Testis (tissue), 2 donors: ENCODE measurements at regions not wholly inside any gene's neighbourhood (a gene's known extent, or its start where the extent isn't known, plus 50 kb on each side); places are given as distances from the start of the nearest gene placed in this dataset.
"Not testable (repeated sequence)": the region's sequence is repeated elsewhere in the genome, so short reads cannot be mapped to it uniquely, and the experiment has no call there.

Experiments used
- DNase-seq: peaks from one replicate; pipeline ENCODE4 v3.0.0-alpha.2; 2019
- H3K27ac ChIP-seq, 2 donors: fragments of 200-600 bp; sonication (generic); one replicate each; pipeline ENCODE4 v1.5.1; 2019
- H3K27me3 ChIP-seq: fragments of 200-600 bp; sonication (generic); one replicate; pipeline ENCODE4 v1.5.1; 2019
- H3K36me3 ChIP-seq: fragments of 200-600 bp; sonication (generic); one replicate; pipeline ENCODE4 v1.5.1; 2017; ENCODE audit warnings: low read depth; ENCODE audit errors: missing control alignments
- H3K4me1 ChIP-seq: fragments of 200-600 bp; sonication (generic); one replicate; pipeline ENCODE4 v1.5.1; 2019
- H3K4me3 ChIP-seq, 2 donors: fragments of 200-600 bp; sonication (generic); one replicate each; pipeline ENCODE4 v1.5.1; 2017 to 2019
- H3K9me3 ChIP-seq: fragments of 200-600 bp; sonication (generic); one replicate; pipeline ENCODE4 v1.5.1; 2017
- POLR2A ChIP-seq: fragments of 450-650 bp; IDR thresholded peaks from one replicate; pipeline ENCODE4 v1.6.1; 2017; ENCODE audit warnings: antibody characterized with exemption, mild to moderate bottlenecking, moderate library complexity
- WGBS, 2 donors: methylation state at CpG; one replicate each; pipeline ENCODE4 v1.1.5; 2018; 5-methylcytosine and 5-hydroxymethylcytosine counted together
- intact Hi-C: fragments of 100-400 bp; cut with DNase I; formaldehyde crosslinking; loops from one replicate; pipeline ENCODE4 v1.15.1; 2023; ENCODE audit warnings: low total_unique reads
- TF ChIP-seq, protein P1 (sequence below), 3 experiments: fragments of 450-650 bp in 2 of 3; fragments of 200-600 bp in 1 of 3; sonication (generic) in 1 of 3; IDR thresholded peaks; one replicate each; pipeline ENCODE4 v1.5.1; 2016 to 2019; ENCODE audit warnings: antibody characterized with exemption in 3 of 3, mild to moderate bottlenecking in 2 of 3, moderate library complexity in 1 of 3

DNA sequence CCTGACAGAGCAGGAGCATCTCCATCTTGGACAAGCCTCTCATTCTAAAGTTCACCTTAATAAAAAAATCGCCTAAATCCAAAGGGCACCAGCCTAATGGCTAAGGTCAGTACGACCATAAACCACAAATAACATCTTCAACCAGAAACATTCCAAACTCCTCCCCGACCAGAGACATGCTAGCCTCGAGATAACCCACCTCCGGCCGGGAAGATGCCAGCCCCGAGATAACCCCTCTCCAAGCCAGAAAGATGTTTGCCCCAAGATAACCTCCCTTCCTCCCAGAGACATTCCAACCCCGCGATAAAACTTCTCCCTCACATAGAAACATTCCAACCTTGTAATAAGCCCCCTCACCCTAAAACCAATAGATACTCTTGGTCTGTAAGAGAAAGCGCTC is 86.8 kb upstream of the PKP2 start:
- no peaks in the 10 kb centered on the region for H3K4me1 ChIP-seq
- H3K27ac ChIP-seq, result no peak overlapping the region
- no peaks in the 10 kb centered on the region for H3K9me3 ChIP-seq
- TF ChIP-seq POLR2A, result no peak
- TF ChIP-seq, protein P1, sequence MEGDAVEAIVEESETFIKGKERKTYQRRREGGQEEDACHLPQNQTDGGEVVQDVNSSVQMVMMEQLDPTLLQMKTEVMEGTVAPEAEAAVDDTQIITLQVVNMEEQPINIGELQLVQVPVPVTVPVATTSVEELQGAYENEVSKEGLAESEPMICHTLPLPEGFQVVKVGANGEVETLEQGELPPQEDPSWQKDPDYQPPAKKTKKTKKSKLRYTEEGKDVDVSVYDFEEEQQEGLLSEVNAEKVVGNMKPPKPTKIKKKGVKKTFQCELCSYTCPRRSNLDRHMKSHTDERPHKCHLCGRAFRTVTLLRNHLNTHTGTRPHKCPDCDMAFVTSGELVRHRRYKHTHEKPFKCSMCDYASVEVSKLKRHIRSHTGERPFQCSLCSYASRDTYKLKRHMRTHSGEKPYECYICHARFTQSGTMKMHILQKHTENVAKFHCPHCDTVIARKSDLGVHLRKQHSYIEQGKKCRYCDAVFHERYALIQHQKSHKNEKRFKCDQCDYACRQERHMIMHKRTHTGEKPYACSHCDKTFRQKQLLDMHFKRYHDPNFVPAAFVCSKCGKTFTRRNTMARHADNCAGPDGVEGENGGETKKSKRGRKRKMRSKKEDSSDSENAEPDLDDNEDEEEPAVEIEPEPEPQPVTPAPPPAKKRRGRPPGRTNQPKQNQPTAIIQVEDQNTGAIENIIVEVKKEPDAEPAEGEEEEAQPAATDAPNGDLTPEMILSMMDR (IDR thresholded peaks at IDR 0.05), result no peak
- peak overlapping the region in 1 of 2 donors; percentile 3 for H3K4me3 ChIP-seq
- intact Hi-C loops, result no loop called here
- no peaks in the 10 kb centered on the region for H3K27me3 ChIP-seq
- 8 to 11% methylated on average over 10 of the region's 10 CpGs for WGBS, 2 donors
- DNase-seq, result no peak
- H3K36me3 ChIP-seq, result no peaks in the 10 kb centered on the region

DNA sequence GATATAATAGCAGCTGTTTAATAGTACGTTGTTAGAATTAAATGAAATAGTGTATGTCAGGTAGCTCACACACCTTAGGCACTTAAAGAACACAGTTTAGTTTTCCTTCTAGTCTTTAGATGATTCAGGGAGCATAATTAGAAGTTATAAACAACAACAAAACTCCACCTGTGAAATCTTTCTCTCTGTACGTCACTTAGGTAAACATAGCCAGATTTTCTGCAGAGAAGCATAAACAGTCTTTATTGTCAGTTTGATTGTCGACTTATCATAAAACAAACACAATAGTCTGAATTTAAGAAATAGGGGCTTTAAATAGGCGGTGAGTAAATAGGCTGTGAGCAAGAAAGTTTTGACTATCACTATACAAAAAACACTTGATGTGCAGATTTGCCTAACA is 84.6 kb upstream of the PKP2 start:
- Histone ChIP-seq H3K4me3 (no peak overlapping the region), H3K27ac (no peak overlapping the region), H3K27me3 (no peaks in the 10 kb centered on the region), H3K4me1 (no peaks in the 10 kb centered on the region), H3K9me3 (no peaks in the 10 kb centered on the region), H3K36me3 (no peaks in the 10 kb centered on the region)
- TF ChIP-seq POLR2A, result no peak
- TF ChIP-seq, protein P1 (IDR thresholded peaks at IDR 0.05), result no peak
- WGBS, 2 donors, result 76 to 88% methylated on average over 4 of the region's 4 CpGs
- intact Hi-C loops, result no loop called here
- DNase-seq, result no peak

DNA sequence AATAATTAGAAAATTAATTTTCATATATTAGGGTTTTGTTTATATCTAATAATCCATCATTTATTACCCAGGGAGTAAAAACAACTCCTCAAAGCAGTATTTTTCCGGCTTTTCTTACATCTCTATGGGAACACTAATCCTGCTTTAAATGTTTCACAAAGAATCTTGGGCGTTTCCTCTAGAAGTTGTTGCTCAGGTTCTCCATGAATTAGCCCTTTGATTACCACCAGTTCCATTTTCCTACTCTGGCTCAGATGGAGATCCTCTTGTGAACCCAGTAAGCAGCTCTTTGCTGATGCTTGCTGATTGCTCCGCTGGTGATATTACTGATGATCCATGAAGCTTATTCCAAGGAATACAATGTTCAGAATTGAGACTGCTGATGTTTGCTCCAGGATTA is 78.5 kb upstream of the PKP2 start:
- WGBS, 2 donors, result 92 to 94% methylated on average over 3 of the region's 3 CpGs
- no peak for TF ChIP-seq POLR2A
- TF ChIP-seq, protein P1 (IDR thresholded peaks at IDR 0.05), result no peak
- Histone ChIP-seq H3K27ac (no peak overlapping the region), H3K36me3 (no peaks in the 10 kb centered on the region), H3K4me3 (no peak overlapping the region), H3K9me3 (no peaks in the 10 kb centered on the region), H3K4me1 (no peaks in the 10 kb centered on the region), H3K27me3 (no peaks in the 10 kb centered on the region)
- intact Hi-C loops, result no loop called here
- no peak for DNase-seq

DNA sequence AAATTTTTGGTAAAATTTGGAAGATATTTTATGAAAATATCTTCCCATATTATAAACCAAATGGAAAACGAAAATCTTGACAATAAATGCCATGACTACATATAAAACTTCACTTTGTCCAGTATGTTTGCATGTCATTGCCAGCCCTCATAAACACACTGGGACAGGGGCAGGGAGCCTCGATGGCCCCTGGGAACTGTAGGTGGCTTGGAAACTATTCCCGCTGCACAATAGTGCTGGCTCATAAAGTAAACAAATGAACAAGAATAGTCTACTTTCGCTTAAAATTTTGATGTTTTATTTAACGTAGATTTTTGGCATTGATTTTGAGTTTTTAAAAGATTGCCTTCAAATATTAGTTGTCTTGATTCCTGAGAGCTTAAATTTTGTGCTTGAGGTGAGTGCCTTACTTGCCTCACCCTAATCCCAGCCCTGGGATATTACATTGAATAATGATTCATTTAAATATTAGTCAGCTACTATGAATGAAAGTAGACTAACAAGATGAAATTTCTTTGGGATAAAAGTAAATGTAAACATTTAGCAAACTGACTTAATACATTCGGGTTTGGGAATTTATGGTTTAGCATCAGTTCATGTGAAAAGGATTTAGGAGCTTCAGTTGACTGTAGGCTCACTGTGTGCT is 74.0 kb upstream of the PKP2 start:
- no peaks in the 10 kb centered on the region for H3K9me3 ChIP-seq
- TF ChIP-seq, protein P1 (IDR thresholded peaks at IDR 0.05), result no peak
- no peak for TF ChIP-seq POLR2A
- DNase-seq, result no peak
- H3K27ac ChIP-seq, result no peak overlapping the region
- H3K4me1 ChIP-seq, result no peaks in the 10 kb centered on the region
- intact Hi-C loops, result no loop called here
- H3K36me3 ChIP-seq, result no peaks in the 10 kb centered on the region
- no peak overlapping the region for H3K4me3 ChIP-seq
- H3K27me3 ChIP-seq, result no peaks in the 10 kb centered on the region
- WGBS, 2 donors, result 84 to 89% methylated on average over 6 of the region's 6 CpGs

DNA sequence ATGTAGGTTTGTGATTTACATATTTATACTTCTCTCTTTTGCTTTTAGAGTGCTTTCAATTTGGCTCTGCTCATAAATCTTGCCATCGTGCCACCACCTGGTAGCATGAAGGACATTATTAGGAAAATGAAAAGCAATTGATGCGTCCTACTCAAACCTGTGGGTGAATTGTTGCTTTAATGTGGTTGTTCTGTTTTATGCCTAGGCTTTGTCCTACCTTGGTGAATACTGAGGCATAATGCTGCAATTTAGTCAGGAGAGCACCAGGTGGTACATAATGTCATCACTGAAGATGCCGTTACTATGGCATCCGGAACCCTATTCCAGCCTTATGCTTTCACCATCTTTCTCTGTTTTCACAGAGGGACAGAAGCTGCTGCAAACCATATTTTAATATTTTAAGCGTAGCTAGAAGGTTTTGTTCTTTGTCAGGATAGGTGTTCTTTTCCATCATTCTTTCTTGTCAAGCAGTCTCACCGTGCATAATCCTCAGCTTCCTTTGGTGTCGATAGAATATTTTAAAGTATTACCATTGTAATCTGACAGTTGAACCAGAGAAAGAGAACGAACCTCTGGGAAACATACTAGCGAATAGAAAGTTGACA is 68.5 kb upstream of the PKP2 start:
- no peak for DNase-seq
- Histone ChIP-seq H3K27ac (no peak overlapping the region), H3K36me3 (no peaks in the 10 kb centered on the region), H3K27me3 (no peaks in the 10 kb centered on the region), H3K4me1 (no peaks in the 10 kb centered on the region), H3K4me3 (no peak overlapping the region), H3K9me3 (no peaks in the 10 kb centered on the region)
- WGBS, 2 donors, result 84 to 89% methylated on average over 9 of the region's 9 CpGs
- TF ChIP-seq POLR2A, result no peak
- TF ChIP-seq, protein P1 (IDR thresholded peaks at IDR 0.05), result no peak
- intact Hi-C loops, result no loop called here

DNA sequence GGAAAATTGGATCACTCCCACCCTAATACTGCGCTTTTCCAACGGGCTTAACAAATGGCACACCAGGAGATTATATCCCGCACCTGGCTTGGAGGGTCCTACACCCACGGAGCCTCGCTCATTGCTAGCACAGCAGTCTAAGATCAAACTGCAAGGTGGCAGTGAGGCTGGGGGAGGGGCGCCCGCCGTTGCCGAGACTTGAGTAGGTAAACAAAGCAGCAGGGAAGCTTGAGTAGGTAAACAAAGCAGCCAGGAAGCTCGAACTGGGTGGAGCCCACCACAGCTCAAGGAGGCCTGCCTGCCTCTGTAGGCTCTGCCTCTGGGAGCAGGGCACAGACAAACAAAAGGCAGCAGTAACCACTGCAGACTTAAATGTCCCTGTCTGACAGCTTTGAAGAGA is 59.8 kb upstream of the PKP2 start:
- not testable (repeated sequence) for H3K27me3 ChIP-seq, H3K27ac ChIP-seq

More for the DNA sequence above, 59.8 kb upstream of the PKP2 start:
- WGBS, 2 donors, result 90 to 91% methylated on average over 7 to 10 of the region's 10 CpGs
- DNase-seq, H3K4me1 ChIP-seq, H3K4me3 ChIP-seq, H3K9me3 ChIP-seq, intact Hi-C loops, H3K36me3 ChIP-seq: not testable (repeated sequence)
